Aorta (tissue), 5 donors: ENCODE measurements at regions not wholly inside any gene's neighbourhood (a gene's known extent, or its start where the extent isn't known, plus 50 kb on each side); places are given as distances from the start of the nearest gene placed in this dataset.

Experiments
- ATAC-seq: fragments of 200-7000 bp; cut with Tn5 transposase; one replicate; pipeline ENCODE4 v1.9.1; 2022; ENCODE audit warnings: moderate library complexity; ENCODE audit not compliant: low FRiP score
- DNase-seq, 2 donors: peaks; one replicate each; pipeline ENCODE4 v3.0.0-alpha.2; 2020
- H3K27ac ChIP-seq, 2 donors: one replicate each; pipeline ENCODE4 v1.5.1; 2013; ENCODE audit warnings: low read length in 2 of 2, mild to moderate bottlenecking in 2 of 2, moderate library complexity in 2 of 2, control low read depth in 1 of 2, inconsistent platforms in 1 of 2, low read depth in 1 of 2
- H3K27me3 ChIP-seq, 2 donors: one replicate each; pipeline ENCODE4 v1.6.1; 2013; ENCODE audit warnings: control low read depth in 1 of 2, low read length in 1 of 2, mild to moderate bottlenecking in 1 of 2, moderate library complexity in 1 of 2; ENCODE audit not compliant: insufficient read depth in 2 of 2, control insufficient read depth in 1 of 2
- H3K36me3 ChIP-seq, 2 donors: one replicate each; pipeline ENCODE4 v1.6.1; 2013; ENCODE audit warnings: control low read depth in 1 of 2, low read length in 1 of 2, mild to moderate bottlenecking in 1 of 2; ENCODE audit not compliant: insufficient read depth in 2 of 2, control insufficient read depth in 1 of 2
- H3K4me1 ChIP-seq, 2 donors: one replicate each; pipeline ENCODE4 v1.6.1; 2013; ENCODE audit warnings: low read length in 2 of 2, control low read depth in 1 of 2, mild to moderate bottlenecking in 1 of 2, moderate library complexity in 1 of 2; ENCODE audit not compliant: insufficient read depth in 2 of 2, control insufficient read depth in 1 of 2
- H3K4me3 ChIP-seq, 2 donors: one replicate each; pipeline ENCODE4 v1.5.1; 2013; ENCODE audit warnings: low read length in 2 of 2, control low read depth in 1 of 2, mild to moderate bottlenecking in 1 of 2
- H3K9me3 ChIP-seq: one replicate; pipeline ENCODE4 v1.6.1; 2013; ENCODE audit warnings: mild to moderate bottlenecking, low read length; ENCODE audit not compliant: control insufficient read depth
- WGBS, 2 donors: extraction: QIAGEN DNeasy Blood & Tissue Kit; methylation state at CpG; one replicate each; pipeline ENCODE4 v1.1.7; 2013; 5-methylcytosine and 5-hydroxymethylcytosine counted together
- intact Hi-C, 2 donors: fragments of 100-400 bp; cut with DNase I; formaldehyde crosslinking; loops; one replicate each; pipeline versions ENCODE4 v1.14.2 to v1.15.0; 2022
- donor health status: healthy with polysubstance abuse.
- donor health status: Bipolar disorder and iron deficiency.
- donor health status: DM: no; HTN: no; CAD: no.
- donor health status: DM: no; HTN: no; CAD: no.
- donor health status: DM: yes; HTN: yes; CAD: no.

GRCh38 chr13:90098577-90098976 lies 1248.9 kb upstream of the MIR17HG start:
- WGBS, 2 donors: 83 to 86% methylated on average over 4 of the region's 4 CpGs
- no peaks in the 10 kb centered on the region for H3K36me3 ChIP-seq

DNA sequence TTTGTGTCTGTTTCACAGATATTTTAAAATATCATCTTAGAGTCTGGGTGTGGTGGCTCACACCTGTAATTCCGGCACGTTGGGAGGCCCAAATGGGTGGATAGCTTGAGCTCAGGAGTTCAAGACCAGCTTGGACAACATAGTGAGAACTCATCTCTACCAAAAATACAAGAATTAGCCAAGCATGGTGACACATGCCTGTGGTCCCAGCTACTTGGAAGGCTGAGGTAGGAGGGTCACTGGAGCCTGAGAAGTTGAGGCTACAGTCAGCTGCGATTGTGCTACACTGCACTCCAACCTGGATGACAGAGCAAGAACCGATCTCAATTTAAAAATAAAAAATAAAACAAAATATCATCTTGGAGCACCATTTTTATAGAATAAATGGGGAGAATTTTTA lies 1247.6 kb upstream of the MIR17HG start:
- 89 to 90% methylated on average over 4 of the region's 4 CpGs for WGBS, 2 donors
- Histone ChIP-seq H3K4me3 (no peak overlapping the region), H3K4me1 (no peaks in the 10 kb centered on the region), H3K36me3 (no peaks in the 10 kb centered on the region), H3K9me3 (no peaks in the 10 kb centered on the region), H3K27ac (no peak overlapping the region), H3K27me3 (no peaks in the 10 kb centered on the region)
- intact Hi-C loops: no loop called here
- ATAC-seq: no peak
- DNase-seq: no peak

More at GRCh38 chr13:90098577-90098976, 1248.9 kb upstream of the MIR17HG start:
- no peak overlapping the region for H3K4me3 ChIP-seq
- H3K27me3 ChIP-seq: no peaks in the 10 kb centered on the region
- DNase-seq (no peak), ATAC-seq (no peak)
- H3K27ac ChIP-seq: no peak overlapping the region
- intact Hi-C loops: no loop called here
- H3K9me3 ChIP-seq: no peaks in the 10 kb centered on the region
- H3K4me1 ChIP-seq: no peaks in the 10 kb centered on the region

GRCh38 chr13:90103099-90103784 lies 1244.2 kb upstream of the MIR17HG start:
- 50 to 67% methylated on average over 4 of the region's 4 CpGs for WGBS, 2 donors
- H3K4me3 ChIP-seq: no peak overlapping the region
- DNase-seq (no peak), ATAC-seq (no peak)
- intact Hi-C loops: no loop called here
- H3K4me1 ChIP-seq: no peaks in the 10 kb centered on the region
- no peaks in the 10 kb centered on the region for H3K9me3 ChIP-seq
- no peak overlapping the region for H3K27ac ChIP-seq
- H3K36me3 ChIP-seq: no peaks in the 10 kb centered on the region
- H3K27me3 ChIP-seq: no peaks in the 10 kb centered on the region

DNA sequence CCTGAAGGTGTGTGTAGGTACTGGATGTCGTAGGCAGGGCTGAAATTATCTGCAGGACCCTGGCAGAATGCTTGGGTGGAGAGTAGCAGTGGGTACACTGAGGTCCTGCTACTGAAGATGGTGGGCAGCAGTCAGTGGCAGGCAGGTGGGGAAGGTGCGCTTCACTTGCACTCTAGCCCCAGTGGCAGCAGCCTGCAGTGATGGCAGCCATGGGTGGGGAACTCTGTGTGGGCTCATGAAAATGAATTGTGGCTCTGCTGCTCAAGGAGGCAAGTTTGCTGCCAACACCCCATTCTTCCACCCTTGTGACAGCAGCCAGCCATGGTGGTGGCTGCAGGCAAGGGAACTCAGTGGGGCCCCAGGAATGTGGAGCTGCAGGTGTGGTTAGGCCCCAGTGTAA lies 1242.7 kb upstream of the MIR17HG start:
- H3K9me3 ChIP-seq: no peaks in the 10 kb centered on the region
- 93 to 97% methylated on average over 2 of the region's 2 CpGs for WGBS, 2 donors
- H3K4me1 ChIP-seq: no peaks in the 10 kb centered on the region
- no peak for ATAC-seq
- no peaks in the 10 kb centered on the region for H3K27me3 ChIP-seq
- H3K36me3 ChIP-seq: no peaks in the 10 kb centered on the region
- intact Hi-C loops: no loop called here
- DNase-seq: no peak
- H3K27ac ChIP-seq: no peak overlapping the region
- H3K4me3 ChIP-seq: no peak overlapping the region

DNA sequence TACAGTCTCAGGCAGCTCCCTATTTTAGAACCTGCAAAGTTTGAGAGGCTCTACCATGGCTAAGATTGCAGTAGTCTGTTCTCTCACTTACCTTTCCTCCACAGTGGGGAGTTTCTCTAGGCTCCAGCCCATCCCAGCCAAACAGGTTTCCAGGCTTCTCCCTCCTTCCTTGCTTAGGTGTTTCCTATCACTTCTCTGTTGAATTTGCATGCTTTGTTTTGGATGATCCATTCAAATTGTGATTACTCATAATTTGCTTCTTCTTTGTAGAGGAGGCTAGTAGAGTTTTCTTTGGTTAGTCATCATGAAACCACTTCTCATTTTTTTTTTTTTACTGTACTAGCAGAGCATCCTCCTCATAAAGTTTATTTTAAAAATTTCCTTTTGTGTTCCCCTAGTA lies 1242.2 kb upstream of the MIR17HG start:
- Histone ChIP-seq H3K9me3 (no peaks in the 10 kb centered on the region), H3K4me1 (no peaks in the 10 kb centered on the region), H3K27ac (no peak overlapping the region), H3K27me3 (no peaks in the 10 kb centered on the region), H3K36me3 (no peaks in the 10 kb centered on the region), H3K4me3 (no peak overlapping the region)
- ATAC-seq: no peak
- DNase-seq: no peak
- intact Hi-C loops: no loop called here

DNA sequence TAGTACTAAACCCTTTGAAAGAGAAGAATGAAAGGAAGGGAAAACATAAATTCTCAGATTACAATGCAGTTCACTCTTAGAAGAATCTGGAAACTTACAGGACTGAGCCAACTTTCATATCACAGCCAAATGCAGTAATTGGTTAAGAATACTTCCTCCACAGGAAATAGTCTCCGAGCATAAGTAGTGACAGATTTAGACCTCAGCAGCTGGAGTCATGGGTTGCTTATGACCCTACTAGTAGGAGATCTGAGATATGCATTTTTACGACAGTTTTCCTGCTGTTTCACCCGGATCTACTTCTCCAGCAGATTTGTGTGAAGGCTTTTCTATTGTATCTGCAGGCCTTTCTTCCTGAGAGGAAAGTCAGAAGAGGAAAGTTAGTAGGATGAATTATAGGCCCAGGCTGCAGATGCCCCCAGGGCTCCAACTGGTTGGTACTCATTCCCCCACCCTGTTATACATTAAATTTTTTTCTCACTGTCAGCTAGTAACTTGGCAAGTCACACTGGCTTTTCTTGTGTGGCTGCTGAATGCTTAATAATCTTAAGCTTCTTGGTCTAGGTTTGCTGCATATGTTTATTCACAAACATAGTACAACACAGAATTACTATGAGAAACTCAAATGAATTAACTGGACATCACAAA lies 1241.5 kb upstream of the MIR17HG start:
- ATAC-seq: no peak
- DNase-seq: no peak
- no peak overlapping the region for H3K27ac ChIP-seq
- no peaks in the 10 kb centered on the region for H3K27me3 ChIP-seq
- intact Hi-C loops: no loop called here
- no peaks in the 10 kb centered on the region for H3K9me3 ChIP-seq
- WGBS, 2 donors: 4 to 5% methylated on average over 3 of the region's 3 CpGs
- no peak overlapping the region for H3K4me3 ChIP-seq
- H3K4me1 ChIP-seq: no peaks in the 10 kb centered on the region
- H3K36me3 ChIP-seq: no peaks in the 10 kb centered on the region

DNA sequence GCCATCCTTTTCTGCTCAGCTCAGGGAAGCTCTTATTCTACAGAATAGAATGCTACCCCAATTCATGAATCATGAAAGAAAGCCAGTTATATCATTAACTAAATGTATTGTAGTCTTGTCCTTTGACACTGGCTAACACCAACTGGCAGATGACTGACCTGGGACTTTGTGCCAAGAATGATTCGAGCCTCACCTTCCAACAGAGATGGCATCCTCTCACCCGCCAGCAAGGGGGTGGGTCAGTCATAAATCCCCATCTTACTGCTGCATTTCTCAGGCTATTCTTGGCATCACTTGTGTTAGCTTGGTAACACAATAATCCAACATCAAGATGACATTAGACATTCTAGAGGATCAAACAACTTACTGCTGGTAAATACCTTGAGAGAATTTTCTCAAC lies 1239.8 kb upstream of the MIR17HG start:
- no peak for ATAC-seq
- H3K36me3 ChIP-seq: no peaks in the 10 kb centered on the region
- no peaks in the 10 kb centered on the region for H3K4me1 ChIP-seq
- 93 to 95% methylated on average over 2 of the region's 2 CpGs for WGBS, 2 donors
- H3K4me3 ChIP-seq: no peak overlapping the region
- DNase-seq: no peak
- intact Hi-C loops: no loop called here
- H3K27me3 ChIP-seq: no peaks in the 10 kb centered on the region
- H3K9me3 ChIP-seq: no peaks in the 10 kb centered on the region
- H3K27ac ChIP-seq: no peak overlapping the region

DNA sequence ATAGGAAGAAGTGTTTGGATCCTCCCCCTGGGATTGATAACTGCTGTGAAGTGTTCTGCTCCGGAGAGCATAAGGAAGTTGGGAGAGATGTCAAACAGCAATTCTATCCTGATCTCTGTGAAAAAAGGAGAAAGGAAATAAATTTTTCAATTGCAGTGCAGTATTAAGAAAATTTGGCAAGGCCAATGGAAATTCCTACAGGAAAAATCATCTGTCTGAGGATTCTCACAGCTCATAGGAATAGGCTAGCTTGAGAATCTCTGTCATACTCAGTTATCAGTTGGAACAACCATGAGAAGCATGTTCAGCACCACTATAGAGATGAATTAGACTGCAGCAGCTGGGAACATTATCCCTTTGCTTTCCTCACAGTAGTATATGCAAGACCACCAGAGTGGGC lies 1238.9 kb upstream of the MIR17HG start:
- no peaks in the 10 kb centered on the region for H3K36me3 ChIP-seq
- H3K9me3 ChIP-seq: no peaks in the 10 kb centered on the region
- no peaks in the 10 kb centered on the region for H3K27me3 ChIP-seq
- no peak overlapping the region for H3K27ac ChIP-seq
- WGBS, 2 donors: 47 to 62% methylated on average over 1 of the region's 1 CpG
- no peaks in the 10 kb centered on the region for H3K4me1 ChIP-seq
- DNase-seq (no peak), ATAC-seq (no peak)
- H3K4me3 ChIP-seq: no peak overlapping the region
- intact Hi-C loops: no loop called here

GRCh38 chr13:90116121-90116520 lies 1231.4 kb upstream of the MIR17HG start:
- H3K27ac ChIP-seq: no peak overlapping the region
- DNase-seq (no peak), ATAC-seq (no peak)
- no peaks in the 10 kb centered on the region for H3K27me3 ChIP-seq
- no peak overlapping the region for H3K4me3 ChIP-seq
- no peaks in the 10 kb centered on the region for H3K9me3 ChIP-seq
- no peaks in the 10 kb centered on the region for H3K36me3 ChIP-seq
- intact Hi-C loops: no loop called here
- no peaks in the 10 kb centered on the region for H3K4me1 ChIP-seq
